H7 (cell line): ENCODE measurements at regions not wholly inside any gene's neighbourhood (a gene's known extent, or its start where the extent isn't known, plus 50 kb on each side); places are given as distances from the start of the nearest gene placed in this dataset.
"Not testable (repeated sequence)": the region's sequence is repeated elsewhere in the genome, so short reads cannot be mapped to it uniquely, and the experiment has no call there.

Experiments
- DNase-seq: peaks from one replicate; pipeline ENCODE4 v3.0.0; 2012
- H3K27me3 ChIP-seq: 2 replicates; pipeline ENCODE4 v1.6.0; 2011; ENCODE audit warnings: mild to moderate bottlenecking, low read length; ENCODE audit not compliant: control insufficient read depth, insufficient read depth
- H3K36me3 ChIP-seq: replicated peaks from 2 replicates; pipeline ENCODE4 v1.5.1; 2011; ENCODE audit warnings: low read length; ENCODE audit not compliant: control insufficient read depth, insufficient read depth
- H3K4me3 ChIP-seq: 2 replicates; pipeline ENCODE4 v1.5.1; 2011; ENCODE audit warnings: low read depth, mild to moderate bottlenecking, control low read depth, low read length, moderate library complexity; ENCODE audit not compliant: insufficient read depth

- no peaks in the 10 kb centered on the region for H3K36me3 ChIP-seq
- no peaks in the 10 kb centered on the region for H3K27me3 ChIP-seq
- no peak overlapping the region for H3K4me3 ChIP-seq
- DNase-seq: no peak
Measured at GRCh38 chr2:36192983-36193382, 162.6 kb upstream of the CRIM1 start.

DNA sequence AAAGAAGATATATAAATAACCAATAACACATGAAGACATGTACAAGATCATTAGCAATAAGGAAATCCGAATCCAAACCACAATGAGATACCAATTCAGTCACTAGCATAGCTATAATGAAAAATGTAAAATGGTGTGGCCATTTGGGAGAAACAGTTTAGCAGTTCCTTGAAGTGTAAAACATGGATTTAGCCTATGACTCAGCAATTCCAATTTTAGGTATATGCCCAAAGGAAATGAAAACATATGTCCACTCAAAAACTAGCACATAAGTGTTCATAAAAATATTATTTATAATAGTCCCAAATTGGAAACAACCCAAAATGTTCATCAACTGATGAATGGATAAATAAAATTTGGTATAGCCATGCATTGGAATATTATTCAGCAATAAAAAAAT, 165.5 kb upstream of the CRIM1 start:
- Histone ChIP-seq H3K4me3 (no peak overlapping the region), H3K27me3 (no peaks in the 10 kb centered on the region), H3K36me3 (no peaks in the 10 kb centered on the region)
- no peak for DNase-seq

DNA sequence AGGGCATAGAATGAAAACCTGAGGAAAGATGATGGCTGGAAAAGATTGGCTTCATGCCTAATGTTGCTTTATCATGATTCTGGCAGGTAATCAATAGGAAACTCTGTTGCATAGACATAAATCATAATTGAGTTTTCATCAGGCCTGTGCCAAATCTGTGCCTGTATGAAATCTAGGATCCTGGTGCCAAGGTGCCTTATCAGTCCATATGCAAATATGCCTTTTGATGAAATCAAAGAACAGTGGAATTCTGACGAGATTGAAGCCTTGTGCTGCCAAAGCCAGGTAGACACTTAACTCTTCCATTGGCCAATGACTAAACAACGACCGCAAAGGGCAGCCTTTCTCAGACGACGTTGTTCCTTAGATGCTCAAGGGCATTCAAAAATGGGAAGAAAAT, 170.0 kb upstream of the CRIM1 start:
- no peak for DNase-seq
- no peak overlapping the region for H3K4me3 ChIP-seq
- no peaks in the 10 kb centered on the region for H3K27me3 ChIP-seq
- no peaks in the 10 kb centered on the region for H3K36me3 ChIP-seq

DNA sequence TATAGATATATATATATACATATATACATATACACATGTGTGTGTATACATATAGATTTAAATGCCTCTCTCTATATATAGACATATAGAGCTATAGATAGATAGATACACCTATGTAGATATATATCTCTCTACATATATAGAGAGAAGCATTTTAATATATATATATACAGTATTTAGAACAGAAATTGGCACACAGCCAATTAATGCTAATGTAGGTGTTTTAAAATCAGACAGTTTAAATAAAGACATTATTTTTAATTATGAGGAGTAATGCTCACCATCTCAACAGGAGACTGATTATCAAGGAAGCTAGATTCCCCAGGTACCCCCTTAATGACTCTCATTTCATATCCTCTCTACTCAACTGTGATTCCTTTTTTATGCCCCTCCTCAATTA, 170.7 kb upstream of the CRIM1 start:
- no peaks in the 10 kb centered on the region for H3K27me3 ChIP-seq

GRCh38 chr2:36180789-36181482, 174.6 kb upstream of the CRIM1 start:
- not testable (repeated sequence) for H3K4me3 ChIP-seq, H3K36me3 ChIP-seq, H3K27me3 ChIP-seq, DNase-seq

More for the DNA sequence above, 170.7 kb upstream of the CRIM1 start:
- Histone ChIP-seq H3K4me3 (no peak overlapping the region), H3K36me3 (no peaks in the 10 kb centered on the region)
- DNase-seq: no peak

GRCh38 chr2:36180293-36180692, 175.3 kb upstream of the CRIM1 start:
- not testable (repeated sequence) for H3K36me3 ChIP-seq, H3K4me3 ChIP-seq, DNase-seq, H3K27me3 ChIP-seq

DNA sequence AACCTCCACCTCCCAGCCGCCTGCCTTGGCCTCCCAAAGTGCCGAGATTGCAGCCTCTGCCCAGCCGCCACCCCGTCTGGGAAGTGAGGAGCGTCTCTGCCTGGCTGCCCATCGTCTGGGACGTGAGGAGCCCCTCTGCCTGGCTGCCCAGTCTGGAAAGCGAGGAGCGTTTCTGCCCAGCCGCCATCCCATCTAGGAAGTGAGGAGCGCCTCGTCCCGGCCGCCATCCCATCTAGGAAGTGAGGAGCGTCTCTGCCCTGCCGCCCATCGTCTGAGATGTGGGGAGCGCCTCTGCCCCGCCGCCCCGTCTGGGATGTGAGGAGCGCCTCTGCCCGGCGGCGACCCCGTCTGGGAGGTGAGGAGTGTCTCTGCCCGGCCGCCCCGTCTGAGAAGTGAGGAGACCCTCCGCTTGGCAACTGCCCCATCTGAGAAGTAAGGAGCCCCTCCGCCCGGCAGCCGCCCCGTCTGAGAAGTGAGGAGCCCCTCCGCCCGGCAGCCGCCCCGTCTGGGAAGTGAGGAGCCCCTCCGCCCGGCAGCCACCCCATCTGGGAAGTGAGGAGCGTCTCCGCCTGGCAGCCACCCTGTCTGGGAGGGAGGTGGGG, 175.8 kb upstream of the CRIM1 start:
- H3K4me3 ChIP-seq, H3K27me3 ChIP-seq, DNase-seq, H3K36me3 ChIP-seq: not testable (repeated sequence)

DNA sequence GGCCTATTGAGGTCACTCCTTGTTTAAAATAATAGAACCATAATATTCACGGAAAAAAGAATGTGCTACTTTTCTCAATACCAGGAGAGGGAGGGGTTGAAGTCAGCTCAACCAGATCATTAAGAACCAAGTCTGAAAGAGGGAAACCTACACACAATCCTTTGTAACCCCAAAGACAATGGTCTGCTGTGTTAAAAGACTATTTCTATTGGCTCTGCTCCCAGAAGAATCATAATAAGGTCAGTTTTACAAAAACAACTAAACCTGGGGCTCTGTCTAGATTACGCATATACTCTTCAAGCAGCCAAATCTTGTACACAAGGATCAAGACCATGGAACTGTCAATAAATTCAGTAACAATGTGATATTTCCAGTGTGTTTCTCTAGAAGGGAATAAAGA, 177.2 kb upstream of the CRIM1 start:
- Histone ChIP-seq H3K36me3 (no peaks in the 10 kb centered on the region), H3K4me3 (no peak overlapping the region), H3K27me3 (no peaks in the 10 kb centered on the region)
- DNase-seq: no peak

DNA sequence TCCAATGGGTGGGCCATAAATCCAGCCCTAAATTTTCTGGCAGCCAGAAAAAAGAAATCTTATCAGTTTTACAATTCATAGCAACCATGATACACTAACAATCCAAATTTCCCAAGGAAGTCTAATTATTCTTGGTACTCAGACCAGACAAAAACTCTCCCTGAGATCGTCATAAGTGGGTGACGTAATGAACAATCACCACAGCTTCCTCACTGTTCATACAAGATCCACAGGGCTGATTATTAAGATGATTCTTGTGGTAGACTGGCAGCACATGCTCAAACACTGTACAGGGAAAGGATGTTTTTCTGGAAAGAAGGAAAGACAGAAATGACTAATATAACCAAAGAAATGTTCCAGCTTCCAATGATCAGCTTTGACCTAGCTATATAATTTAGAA, 178.3 kb upstream of the CRIM1 start:
- Histone ChIP-seq H3K4me3 (no peak overlapping the region), H3K27me3 (no peaks in the 10 kb centered on the region), H3K36me3 (no peaks in the 10 kb centered on the region)
- no peak for DNase-seq

DNA sequence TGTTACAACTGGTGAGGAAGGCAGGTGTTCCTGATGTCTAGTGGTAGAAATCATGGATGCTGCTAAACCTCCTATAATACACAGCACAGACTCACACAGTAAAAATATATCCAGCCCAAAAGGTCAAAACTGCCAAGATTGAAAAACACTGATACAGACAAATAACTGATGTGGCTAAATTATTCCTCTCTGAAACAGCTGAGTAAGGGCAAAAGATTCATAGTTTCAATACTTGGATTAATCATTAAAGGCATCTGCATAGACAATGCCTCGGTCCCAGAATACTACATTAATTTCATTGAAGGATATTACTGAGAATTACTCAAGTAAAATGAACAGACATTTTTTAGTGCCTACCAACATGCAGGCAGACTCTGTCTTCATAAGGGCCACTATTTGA, 180.7 kb upstream of the CRIM1 start:
- Histone ChIP-seq H3K4me3 (no peak overlapping the region), H3K36me3 (no peaks in the 10 kb centered on the region), H3K27me3 (no peaks in the 10 kb centered on the region)
- DNase-seq: no peak

DNA sequence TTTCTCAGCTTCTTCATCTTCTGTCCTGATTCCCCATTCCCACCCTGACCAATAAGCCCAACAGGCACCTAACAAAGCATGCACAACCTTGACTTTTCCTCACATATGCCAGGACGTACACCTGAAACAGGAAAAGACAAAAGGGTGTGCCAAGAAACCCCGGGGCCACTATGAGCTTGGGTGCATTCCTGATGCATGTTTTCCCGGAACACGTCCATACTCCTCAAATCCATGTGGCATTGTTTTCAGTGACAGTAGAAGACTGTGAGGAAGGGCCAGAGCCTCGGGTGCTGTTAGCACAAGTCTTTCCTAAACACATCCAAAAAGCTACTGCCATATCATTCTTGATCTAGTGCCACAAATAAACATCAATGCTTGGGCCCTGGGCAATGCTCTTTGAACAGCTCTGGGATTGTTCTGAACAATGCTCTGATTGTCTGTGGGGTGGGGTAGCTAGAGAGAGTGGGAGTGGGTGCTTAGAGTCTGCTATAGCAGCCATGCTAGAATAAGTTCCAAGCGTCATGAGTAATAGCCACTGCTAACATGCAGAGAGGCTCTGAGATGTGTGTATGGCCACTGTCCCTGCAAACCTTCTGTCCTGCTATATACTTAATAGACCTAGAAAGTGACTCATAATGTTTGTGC, 181.7 kb upstream of the CRIM1 start:
- H3K36me3 ChIP-seq: no peaks in the 10 kb centered on the region
- H3K4me3 ChIP-seq: no peak overlapping the region
- no peaks in the 10 kb centered on the region for H3K27me3 ChIP-seq
- no peak for DNase-seq

DNA sequence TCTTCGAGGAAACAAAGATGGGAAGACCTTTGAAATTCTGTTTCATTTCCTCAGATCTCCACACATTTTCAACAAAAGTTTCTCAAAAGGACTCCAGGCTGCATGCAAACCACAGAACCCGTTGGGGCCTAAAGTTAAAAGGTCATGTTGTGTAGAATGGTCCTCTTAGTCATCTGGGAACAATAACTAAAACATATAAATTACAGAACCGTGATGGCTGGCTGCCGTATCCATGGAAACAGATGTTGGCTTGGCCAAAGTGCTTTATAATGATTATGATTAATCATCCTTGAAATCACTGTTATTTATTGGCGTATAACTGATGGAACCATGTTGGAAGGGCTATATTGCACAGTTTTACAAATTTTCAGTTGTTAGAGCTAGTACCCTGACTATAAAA, 182.8 kb upstream of the CRIM1 start:
- H3K4me3 ChIP-seq: no peak overlapping the region
- H3K27me3 ChIP-seq: no peaks in the 10 kb centered on the region
- no peaks in the 10 kb centered on the region for H3K36me3 ChIP-seq
- no peak for DNase-seq

DNA sequence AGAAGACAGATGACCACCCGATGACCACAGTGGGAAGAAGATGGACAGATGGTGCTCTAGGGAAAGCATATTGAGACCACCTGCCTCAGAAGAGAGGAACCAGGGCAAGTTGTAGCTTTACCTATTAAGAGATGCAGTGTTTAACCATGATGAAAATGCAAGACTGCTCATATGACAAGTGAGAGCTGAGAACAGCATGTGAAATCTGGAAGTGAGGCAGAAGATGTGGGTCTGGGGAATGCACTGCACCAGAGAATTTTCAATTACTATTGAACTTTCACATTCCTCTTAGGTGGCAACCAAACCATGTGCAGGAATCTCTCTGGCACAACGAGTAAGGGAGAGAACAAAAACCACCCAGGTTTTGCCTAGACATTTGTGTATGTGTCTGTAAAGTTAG, 184.8 kb upstream of the CRIM1 start:
- H3K27me3 ChIP-seq: no peaks in the 10 kb centered on the region
- no peaks in the 10 kb centered on the region for H3K36me3 ChIP-seq
- DNase-seq: no peak
- no peak overlapping the region for H3K4me3 ChIP-seq

DNA sequence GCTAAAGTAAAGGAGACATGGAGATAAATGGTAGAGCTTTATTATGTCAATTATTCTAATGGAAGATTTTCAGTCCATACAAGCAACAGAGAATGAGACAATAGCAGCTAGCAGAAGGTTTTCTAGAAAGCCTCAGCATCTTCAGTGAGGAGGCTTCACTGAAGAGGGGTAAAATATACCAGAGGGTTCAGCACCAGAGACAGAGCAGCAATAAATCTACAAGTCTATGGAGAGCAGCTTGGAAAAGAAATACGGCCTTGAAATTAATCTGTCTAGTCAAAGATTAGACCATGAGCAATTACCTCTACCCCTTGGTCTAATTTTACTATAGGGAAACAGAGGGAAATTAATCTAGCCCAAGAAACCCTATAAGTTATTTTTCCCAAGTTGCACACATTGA, 185.7 kb upstream of the CRIM1 start:
- no peak for DNase-seq
- Histone ChIP-seq H3K27me3 (no peaks in the 10 kb centered on the region), H3K4me3 (no peak overlapping the region), H3K36me3 (no peaks in the 10 kb centered on the region)

- H3K36me3 ChIP-seq: no peaks in the 10 kb centered on the region
- H3K27me3 ChIP-seq: no peaks in the 10 kb centered on the region
- H3K4me3 ChIP-seq: no peak overlapping the region
- no peak for DNase-seq
Measured at GRCh38 chr2:36168115-36168514, 187.5 kb upstream of the CRIM1 start.
